D721Med (cell line): ENCODE measurements at regions not wholly inside any gene's neighbourhood (a gene's known extent, or its start where the extent isn't known, plus 50 kb on each side); places are given as distances from the start of the nearest gene placed in this dataset.

Experiments used
- DNase-seq: peaks from one replicate; pipeline ENCODE4 v3.0.0; 2011; ENCODE audit warnings: low spot score; ENCODE audit not compliant: insufficient read length
- FAIRE-seq: peaks from 2 replicates; lab custom pipeline; 2011; peaks lifted over from hg19 to GRCh38; lab: Jason Lieb, UNC
- CTCF ChIP-seq: IDR thresholded peaks from 2 replicates; pipeline ENCODE4 v1.5.1; 2012; ENCODE audit warnings: mild to moderate bottlenecking, control low read depth; ENCODE audit not compliant: insufficient read depth; ENCODE audit errors: missing control alignments

GRCh38 chr18:56188529-56189275 is 449.7 kb downstream of the TXNL1 start:
- no peak for TF ChIP-seq CTCF
- DNase-seq (no peak), FAIRE-seq (no peak)

GRCh38 chr18:56186319-56186718 is 452.1 kb downstream of the TXNL1 start:
- FAIRE-seq = no peak
- TF ChIP-seq CTCF = no peak
- no peak for DNase-seq

GRCh38 chr18:56185126-56185525 is 453.3 kb downstream of the TXNL1 start:
- FAIRE-seq (no peak), DNase-seq (no peak)
- TF ChIP-seq CTCF = no peak

GRCh38 chr18:56176751-56177150 is 461.6 kb downstream of the TXNL1 start:
- no peak for TF ChIP-seq CTCF
- no peak for FAIRE-seq
- no peak for DNase-seq

GRCh38 chr18:56175330-56176001 is 462.9 kb downstream of the TXNL1 start:
- FAIRE-seq = no peak
- TF ChIP-seq CTCF = no peak
- DNase-seq = no peak

- no peak for TF ChIP-seq CTCF
- FAIRE-seq = peak; percentile 95
Measured at GRCh38 chr18:56173542-56174220, 464.7 kb downstream of the TXNL1 start.

GRCh38 chr18:56172527-56172926 is 465.9 kb downstream of the TXNL1 start:
- FAIRE-seq (no peak), DNase-seq (no peak)
- no peak for TF ChIP-seq CTCF

More at GRCh38 chr18:56173542-56174220, 464.7 kb downstream of the TXNL1 start:
- DNase-seq = no peak
